AG10803 (cell line): ENCODE measurements at regions not wholly inside any gene's neighbourhood (a gene's known extent, or its start where the extent isn't known, plus 50 kb on each side); places are given as distances from the start of the nearest gene placed in this dataset.

ENCODE experiments used
- DNase-seq: peaks from one replicate; pipeline ENCODE4 v3.0.0; 2010; ENCODE audit warnings: low read depth
- H3K4me3 ChIP-seq: 2 replicates; pipeline ENCODE4 v1.5.1; 2011; ENCODE audit warnings: mild to moderate bottlenecking, low read length, control low read depth
- CTCF ChIP-seq: conservative IDR thresholded peaks from 2 replicates; pipeline ENCODE4 v1.5.1; 2011; ENCODE audit warnings: mild to moderate bottlenecking, low read length, control low read depth, inconsistent platforms

GRCh38 chr17:69605571-69605970 is 191.1 kb downstream of the MAP2K6 start:
- DNase-seq = no peak
- TF ChIP-seq CTCF = no peak

GRCh38 chr17:69606142-69606800 is 191.8 kb downstream of the MAP2K6 start:
- no peak for DNase-seq
- no peak for TF ChIP-seq CTCF
- no peak overlapping the region for H3K4me3 ChIP-seq

More at GRCh38 chr17:69605571-69605970, 191.1 kb downstream of the MAP2K6 start:
- no peak overlapping the region for H3K4me3 ChIP-seq

- H3K4me3 ChIP-seq = no peak overlapping the region
- peak; percentile 87 for DNase-seq
- TF ChIP-seq CTCF = peak; percentile 92
Observed at GRCh38 chr17:69607162-69607834, 192.8 kb downstream of the MAP2K6 start.

GRCh38 chr17:69608141-69608540 is 193.6 kb downstream of the MAP2K6 start:
- H3K4me3 ChIP-seq = no peak overlapping the region
- TF ChIP-seq CTCF = no peak
- DNase-seq = no peak

- DNase-seq = peak; percentile 99
- H3K4me3 ChIP-seq = no peak overlapping the region
- no peak for TF ChIP-seq CTCF
Observed at GRCh38 chr17:69608808-69609472, 194.4 kb downstream of the MAP2K6 start.

- TF ChIP-seq CTCF = peak; percentile 82
- H3K4me3 ChIP-seq = no peak overlapping the region
- peak; percentile 81 for DNase-seq
Observed at GRCh38 chr17:69609473-69610305, 195.2 kb downstream of the MAP2K6 start.
